HepG2 (cell line): ENCODE measurements at regions not wholly inside any gene's neighbourhood (a gene's known extent, or its start where the extent isn't known, plus 50 kb on each side); places are given as distances from the start of the nearest gene placed in this dataset.

ENCODE experiments used
- ATAC-seq: fragments of 200-7000 bp; cut with Tn5 transposase; 3 replicates; pipeline ENCODE4 v1.9.1; 2020; ENCODE audit warnings: mild to moderate bottlenecking, moderate library complexity
- BruUV-seq: library from RNA; stranded (reverse); fragments of 400-500 nt; replicated peaks from 2 replicates; lab custom pipeline; 2021; lab: Mats Ljungman, UMichigan
- CTCF ChIA-PET: fragments of 300-600 bp; formaldehyde crosslinking; extraction: SDS; loops from one replicate; lab custom pipeline; 2021; ENCODE audit warnings: low total read pairs, inconsistent platforms, low intra/inter-chr PET ratio; lab: Yijun Ruan, JAX
- POLR2A ChIA-PET: fragments of 350-600 bp; sonication (Branson Sonifier 250); formaldehyde crosslinking; loops from one replicate; lab custom pipeline; 2020; ENCODE audit warnings: antibody characterized with exemption, inconsistent platforms; lab: Yijun Ruan, JAX
- DNase-seq: peaks from one replicate; pipeline ENCODE4 v3.0.0-alpha.2; 2015; ENCODE audit warnings: low spot score
- FAIRE-seq: peaks from 3 replicates; lab custom pipeline; 2011; peaks lifted over from hg19 to GRCh38; lab: Jason Lieb, UNC
- H2AFZ ChIP-seq: one replicate; pipeline ENCODE4 v1.6.1; 2011; ENCODE audit warnings: low read length, inconsistent platforms
- H3K27ac ChIP-seq: fragments of 300-600 bp; 3 replicates; pipeline ENCODE4 v1.8.0; 2011; ENCODE audit warnings: mixed run types, mild to moderate bottlenecking, mixed read lengths, low read length, inconsistent platforms; ENCODE audit not compliant: insufficient read depth; ENCODE audit errors: extremely low read length
- H3K27me3 ChIP-seq, 2 experiments: fragments of 200-600 bp in 1 of 2; 2 replicates in 1 of 2; 3 replicates in 1 of 2; pipeline versions ENCODE4 v1.6.0 to v1.8.0; 2011; ENCODE audit warnings: low read length in 2 of 2, mild to moderate bottlenecking in 2 of 2, moderate library complexity in 2 of 2, inconsistent platforms in 1 of 2; ENCODE audit not compliant: insufficient read depth in 2 of 2, control insufficient read depth in 1 of 2
- H3K36me3 ChIP-seq, 2 experiments: fragments of 200-600 bp in 1 of 2; replicated peaks in 1 of 2; 2 replicates in 1 of 2; 3 replicates in 1 of 2; pipeline versions ENCODE4 v1.5.1 to v1.8.0; 2011; ENCODE audit warnings: low read length in 2 of 2, inconsistent platforms in 1 of 2; ENCODE audit not compliant: insufficient read depth in 2 of 2, control insufficient read depth in 1 of 2
- H3K4me1 ChIP-seq: 2 replicates; pipeline ENCODE4 v1.5.1; 2012; ENCODE audit warnings: low read length, inconsistent platforms; ENCODE audit not compliant: insufficient read depth
- H3K4me2 ChIP-seq: 2 replicates; pipeline ENCODE4 v1.6.0; 2011; ENCODE audit warnings: low read depth, low read length, inconsistent platforms
- H3K4me3 ChIP-seq, 3 experiments: fragments of 200-600 bp in 1 of 3; sonication (generic), shearing (Covaris generic) in 1 of 3; replicated peaks in 1 of 3; 2 replicates each; pipeline ENCODE4 v1.5.1; 2011 to 2016; ENCODE audit warnings: low read length in 3 of 3, inconsistent platforms in 2 of 3, low read depth in 2 of 3, mild to moderate bottlenecking in 2 of 3, control low read depth in 1 of 3, mixed read lengths in 1 of 3; ENCODE audit not compliant: insufficient read depth in 1 of 3
- H3K79me2 ChIP-seq: one replicate; pipeline ENCODE4 v1.6.1; 2011; ENCODE audit warnings: low read length, inconsistent platforms; ENCODE audit not compliant: insufficient read depth
- H3K9ac ChIP-seq: 2 replicates; pipeline ENCODE4 v1.6.0; 2011; ENCODE audit warnings: mild to moderate bottlenecking, low read depth, low read length, inconsistent platforms; ENCODE audit not compliant: insufficient read depth
- H3K9me3 ChIP-seq: 2 replicates; pipeline ENCODE4 v1.5.1; 2012; ENCODE audit warnings: mild to moderate bottlenecking, low read length
- H4K20me1 ChIP-seq: 2 replicates; pipeline ENCODE4 v1.6.0; 2011; ENCODE audit warnings: inconsistent platforms, mild to moderate bottlenecking, low read length, moderate library complexity; ENCODE audit not compliant: insufficient read depth
- CSRNP1 ChIP-seq: sonication (generic); formaldehyde crosslinking; IDR thresholded peaks from 2 replicates; pipeline ENCODE4 v1.8.1; 2023; ENCODE audit warnings: mild to moderate bottlenecking, missing genetic modification reagents
- KDM5A ChIP-seq: fragments of 200-600 bp; sonication (generic); IDR thresholded peaks from 2 replicates; pipeline ENCODE4 v1.7.0; 2018; ENCODE audit warnings: antibody characterized with exemption, mild to moderate bottlenecking, low read length, borderline replicate concordance
- KLF16 ChIP-seq, 2 experiments: sonication (generic) in 1 of 2; formaldehyde crosslinking in 1 of 2; IDR thresholded peaks; 2 replicates each; pipeline versions ENCODE4 v1.6.1 to v1.8.0; 2016 to 2023; ENCODE audit warnings: missing genetic modification reagents in 2 of 2, missing compliant biosample characterization in 1 of 2
- MXI1 ChIP-seq: IDR thresholded peaks from 3 replicates; pipeline ENCODE4 v1.6.1; 2012; ENCODE audit warnings: low read depth, low read length, inconsistent platforms, borderline replicate concordance
- NFE2 ChIP-seq: sonication (generic); formaldehyde crosslinking; IDR thresholded peaks from 2 replicates; pipeline ENCODE4 v1.4.0; 2020; ENCODE audit warnings: missing genetic modification reagents
- NR2C2 ChIP-seq: sonication (generic); formaldehyde crosslinking; IDR thresholded peaks from 2 replicates; pipeline ENCODE4 v1.4.0; 2020; ENCODE audit warnings: missing genetic modification reagents, mild to moderate bottlenecking, moderate library complexity, borderline replicate concordance
- PHB2 ChIP-seq: fragments of 450-650 bp; IDR thresholded peaks from 2 replicates; pipeline ENCODE4 v1.6.1; 2018; ENCODE audit not compliant: partially characterized antibody
- RBM39 ChIP-seq: fragments of 200-400 bp; formaldehyde crosslinking; IDR thresholded peaks from one replicate; pipeline ENCODE4 v1.6.1; 2018; ENCODE audit warnings: antibody characterized with exemption, mild to moderate bottlenecking, low read depth, low read length; ENCODE audit not compliant: poor library complexity, severe bottlenecking
- SRSF9 ChIP-seq: fragments of 200-400 bp; formaldehyde crosslinking; IDR thresholded peaks from 2 replicates; pipeline ENCODE4 v1.6.1; 2018; ENCODE audit warnings: borderline replicate concordance, mild to moderate bottlenecking, low read depth, low read length; ENCODE audit not compliant: insufficient read depth, poor library complexity, severe bottlenecking
- ZBTB34 ChIP-seq: sonication (generic); formaldehyde crosslinking; IDR thresholded peaks from 2 replicates; pipeline ENCODE4 v1.8.0; 2022; ENCODE audit warnings: mild to moderate bottlenecking, missing genetic modification reagents
- ZNF136 ChIP-seq: sonication (generic); formaldehyde crosslinking; IDR thresholded peaks from 2 replicates; pipeline ENCODE4 v1.8.1; 2022; ENCODE audit warnings: low read depth, mild to moderate bottlenecking, moderate library complexity, missing genetic modification reagents
- ZNF18 ChIP-seq: sonication (generic); formaldehyde crosslinking; IDR thresholded peaks from 2 replicates; pipeline ENCODE4 v1.8.0; 2022; ENCODE audit warnings: mild to moderate bottlenecking, missing genetic modification reagents; ENCODE audit not compliant: insufficient replicate concordance
- ZNF232 ChIP-seq: sonication (generic); formaldehyde crosslinking; IDR thresholded peaks from 2 replicates; pipeline ENCODE4 v1.4.0; 2020; ENCODE audit warnings: missing genetic modification reagents, borderline replicate concordance
- ZNF710 ChIP-seq: sonication (generic); formaldehyde crosslinking; IDR thresholded peaks from 2 replicates; pipeline ENCODE4 v1.5.0; 2020; ENCODE audit warnings: mild to moderate bottlenecking, missing genetic modification reagents, borderline replicate concordance
- ZNF780A ChIP-seq: sonication (generic); formaldehyde crosslinking; IDR thresholded peaks from 2 replicates; pipeline ENCODE4 v1.8.0; 2022; ENCODE audit warnings: mild to moderate bottlenecking, missing genetic modification reagents, moderate library complexity
- ZNF816 ChIP-seq: sonication (generic); formaldehyde crosslinking; IDR thresholded peaks from 2 replicates; pipeline ENCODE4 v1.8.0; 2022; ENCODE audit warnings: missing genetic modification reagents, mild to moderate bottlenecking, borderline replicate concordance
- WGBS: methylation state at CpG from one replicate; pipeline ENCODE4 v1.1.6; 2017; ENCODE audit warnings: low lambda C conversion rate; 5-methylcytosine and 5-hydroxymethylcytosine counted together
- in situ Hi-C: cut with HindIII; loops from 2 replicates; pipeline ENCODE4 v1.10.0; 2017; ENCODE audit warnings: low pct_unique_long_range_greater_than_20kb; ENCODE audit not compliant: extremely low pct_ligation_motif_present
- intact Hi-C: fragments of 100-400 bp; cut with micrococcal nuclease; formaldehyde crosslinking; loops from one replicate; pipeline ENCODE4 v1.10.0; 2022; ENCODE audit not compliant: unreplicated experiment

- DNase-seq (peak; percentile 70), FAIRE-seq (no peak), ATAC-seq (peak; percentile 80)
- peak overlapping the region; percentile 66 for H3K4me2 ChIP-seq
- 19% methylated on average over 7 of the region's 7 CpGs for WGBS
- H2AFZ ChIP-seq, result peak overlapping the region; percentile 25
- peak overlapping the region; percentile 67 for H3K9ac ChIP-seq
- H3K4me1 ChIP-seq, result peaks cover 97% of the 10 kb centered on the region
- BruUV-seq, result no TSS peak
- H3K36me3 ChIP-seq, result no peaks in the 10 kb centered on the region
- ChIA-PET POLR2A (interaction anchor here (0.9 to 3.1 kb wide), 9 partner anchors 11 to 115 kb away, joined by 3 to 18 read pairs (median 6); partner anchors contain the start of genes FNDC3B and TMEM212), CTCF (no interaction called here)
- H4K20me1 ChIP-seq, result no peaks in the 10 kb centered on the region
- in situ Hi-C loops (no loop called here), intact Hi-C loops (loop anchor here (10.0 kb wide), 1 partner anchor 109 kb away; the partner anchor contains the start of gene TMEM212)
- no peaks in the 10 kb centered on the region for H3K9me3 ChIP-seq
- H3K27ac ChIP-seq, result peak overlapping the region; percentile 71
- H3K4me3 ChIP-seq, result peak overlapping the region in 2 of 3 experiments; percentile 15 to 54; a peak in 2 of 6 replicates
- no peaks in the 10 kb centered on the region for H3K27me3 ChIP-seq
- no peaks in the 10 kb centered on the region for H3K79me2 ChIP-seq
- no peak for TF ChIP-seq PHB2
- no peak for TF ChIP-seq ZNF232 (CRISPR knock-in tag)
- TF ChIP-seq RBM39, result no peak
- TF ChIP-seq KDM5A, result no peak
- no peak for TF ChIP-seq ZNF816 (CRISPR knock-in tag)
- peak; percentile 99 for TF ChIP-seq ZNF710
- TF ChIP-seq NR2C2 (CRISPR knock-in tag), result no peak
- no peak for TF ChIP-seq ZBTB34 (CRISPR knock-in tag)
- no peak for TF ChIP-seq ZNF780A (CRISPR knock-in tag)
- no peak for TF ChIP-seq ZNF136 (CRISPR knock-in tag)
- TF ChIP-seq ZNF18, result no peak
- no peak for TF ChIP-seq NFE2 (CRISPR knock-in tag)
- no peak for TF ChIP-seq SRSF9
- TF ChIP-seq KLF16 (CRISPR knock-in tag; IDR thresholded peaks at IDR 0.05), result no peak
- no peak for TF ChIP-seq CSRNP1
- TF ChIP-seq MXI1, result no peak
These were observed 85.9 kb upstream of the FNDC3B start for GRCh38 chr3:171953301-171954022.
